ENCODE measurements at regions not wholly inside any gene's neighbourhood (a gene's known extent, or its start where the extent isn't known, plus 50 kb on each side); places are given as distances from the start of the nearest gene placed in this dataset.

DNA sequence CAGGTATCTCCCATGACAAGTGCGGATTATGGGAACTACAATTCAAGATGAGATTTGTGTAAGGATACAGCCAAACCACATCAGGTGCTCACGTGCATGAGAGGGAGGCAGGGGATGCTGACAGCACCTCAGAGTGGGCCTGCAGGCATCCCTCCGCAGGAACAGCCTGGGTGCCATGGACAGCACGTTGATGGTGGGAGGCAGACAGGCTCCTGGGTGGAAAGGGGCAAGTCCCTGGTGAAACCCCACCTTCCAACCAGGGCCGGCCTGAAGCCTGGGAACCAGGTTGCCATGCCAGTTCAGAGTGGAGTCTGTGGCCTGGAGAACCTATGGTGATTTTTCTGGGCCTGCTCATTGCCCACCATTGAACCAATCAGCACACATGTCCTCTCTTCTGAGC is 1469.6 kb downstream of the PCDH7 start:
- TF ChIP-seq, protein P1, sequence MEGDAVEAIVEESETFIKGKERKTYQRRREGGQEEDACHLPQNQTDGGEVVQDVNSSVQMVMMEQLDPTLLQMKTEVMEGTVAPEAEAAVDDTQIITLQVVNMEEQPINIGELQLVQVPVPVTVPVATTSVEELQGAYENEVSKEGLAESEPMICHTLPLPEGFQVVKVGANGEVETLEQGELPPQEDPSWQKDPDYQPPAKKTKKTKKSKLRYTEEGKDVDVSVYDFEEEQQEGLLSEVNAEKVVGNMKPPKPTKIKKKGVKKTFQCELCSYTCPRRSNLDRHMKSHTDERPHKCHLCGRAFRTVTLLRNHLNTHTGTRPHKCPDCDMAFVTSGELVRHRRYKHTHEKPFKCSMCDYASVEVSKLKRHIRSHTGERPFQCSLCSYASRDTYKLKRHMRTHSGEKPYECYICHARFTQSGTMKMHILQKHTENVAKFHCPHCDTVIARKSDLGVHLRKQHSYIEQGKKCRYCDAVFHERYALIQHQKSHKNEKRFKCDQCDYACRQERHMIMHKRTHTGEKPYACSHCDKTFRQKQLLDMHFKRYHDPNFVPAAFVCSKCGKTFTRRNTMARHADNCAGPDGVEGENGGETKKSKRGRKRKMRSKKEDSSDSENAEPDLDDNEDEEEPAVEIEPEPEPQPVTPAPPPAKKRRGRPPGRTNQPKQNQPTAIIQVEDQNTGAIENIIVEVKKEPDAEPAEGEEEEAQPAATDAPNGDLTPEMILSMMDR (IDR thresholded peaks at IDR 0.05; ENCODE audit: poor library complexity) = no peak
- TF ChIP-seq EZH2phosphoT487 (IDR thresholded peaks at IDR 0.05; ENCODE audit: low read depth, severe bottlenecking, unreplicated experiment) = no peak
- TF ChIP-seq EZH2 (IDR thresholded peaks at IDR 0.05; ENCODE audit: borderline replicate concordance) = no peak
